Panc1 (cell line): ENCODE measurements at regions not wholly inside any gene's neighbourhood (a gene's known extent, or its start where the extent isn't known, plus 50 kb on each side); places are given as distances from the start of the nearest gene placed in this dataset.

ENCODE experiments used
- CTCF ChIP-seq: fragments of 450-650 bp; IDR thresholded peaks from 2 replicates; pipeline ENCODE4 v1.5.1; 2017; ENCODE audit warnings: mild to moderate bottlenecking
- POLR2AphosphoS5 ChIP-seq: IDR thresholded peaks from 2 replicates; pipeline ENCODE4 v1.6.1; 2012; ENCODE audit warnings: mild to moderate bottlenecking, low read depth, low read length, moderate library complexity
- REST ChIP-seq, 2 experiments: IDR thresholded peaks; 2 replicates each; pipeline ENCODE4 v1.6.1; 2011 to 2012; ENCODE audit warnings: low read depth in 2 of 2, control low read depth in 1 of 2, low read length in 1 of 2, mild to moderate bottlenecking in 1 of 2, moderate library complexity in 1 of 2; ENCODE audit not compliant: insufficient read depth in 1 of 2
- SIN3A ChIP-seq: IDR thresholded peaks from 2 replicates; pipeline ENCODE4 v1.6.1; 2012; ENCODE audit warnings: low read depth, mild to moderate bottlenecking, low read length, moderate library complexity, borderline replicate concordance; ENCODE audit not compliant: insufficient read depth

- TF ChIP-seq CTCF: no peak
- TF ChIP-seq REST (IDR thresholded peaks at IDR 0.05; ENCODE audit: insufficient read depth in 1 of 2, low read depth in 2 of 2, low read length in 1 of 2): no peak
- TF ChIP-seq SIN3A: no peak
- no peak for TF ChIP-seq POLR2AphosphoS5
These were observed 312.3 kb upstream of the MKI67 start for GRCh38 chr10:128438417-128439063.
